ENCODE measurements at regions not wholly inside any gene's neighbourhood (a gene's known extent, or its start where the extent isn't known, plus 50 kb on each side); places are given as distances from the start of the nearest gene placed in this dataset.

DNA sequence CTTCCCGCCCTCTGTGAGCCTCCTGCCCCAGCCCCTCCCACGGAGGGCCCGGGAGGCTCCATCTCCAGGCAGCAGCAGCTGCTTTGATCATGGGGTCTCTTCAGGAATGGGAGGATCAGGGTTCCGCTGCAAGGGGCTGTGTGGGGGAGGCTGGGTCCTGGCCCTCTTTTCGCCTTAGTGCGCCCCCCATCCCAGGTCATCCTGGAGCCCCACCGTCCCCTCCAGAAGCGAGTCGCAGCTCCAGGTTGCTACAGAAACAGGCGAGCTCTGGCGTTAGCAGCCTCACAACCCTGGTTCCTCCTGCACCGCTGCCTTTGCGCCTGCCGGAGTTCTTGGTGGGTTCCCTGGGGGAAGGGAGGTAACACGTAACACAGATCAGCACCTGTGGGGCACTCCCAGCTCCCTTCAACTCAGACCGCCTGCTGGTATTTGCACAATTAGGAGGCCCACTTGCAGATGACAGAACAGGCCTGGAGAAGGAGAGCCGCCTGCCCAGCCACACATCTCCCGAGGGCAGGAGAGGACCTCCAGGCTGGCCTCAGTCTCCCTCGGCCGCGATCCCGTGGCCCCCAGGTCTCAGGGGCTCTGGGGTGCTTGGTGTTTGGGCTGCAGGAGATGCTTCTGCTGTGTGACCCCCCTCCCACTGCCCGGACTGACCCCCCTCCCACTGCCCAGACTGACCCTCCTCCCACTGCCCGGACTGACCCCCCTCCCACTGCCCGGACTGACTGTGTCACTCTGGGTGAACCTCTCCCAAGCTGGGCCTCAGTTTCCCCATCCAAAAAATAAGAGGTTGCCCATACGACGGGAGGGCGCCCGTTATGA is 64.2 kb upstream of the ADRA2C start:
- TF ChIP-seq POLR2A (IDR thresholded peaks at IDR 0.05), result no peak
- TF ChIP-seq, protein P1, sequence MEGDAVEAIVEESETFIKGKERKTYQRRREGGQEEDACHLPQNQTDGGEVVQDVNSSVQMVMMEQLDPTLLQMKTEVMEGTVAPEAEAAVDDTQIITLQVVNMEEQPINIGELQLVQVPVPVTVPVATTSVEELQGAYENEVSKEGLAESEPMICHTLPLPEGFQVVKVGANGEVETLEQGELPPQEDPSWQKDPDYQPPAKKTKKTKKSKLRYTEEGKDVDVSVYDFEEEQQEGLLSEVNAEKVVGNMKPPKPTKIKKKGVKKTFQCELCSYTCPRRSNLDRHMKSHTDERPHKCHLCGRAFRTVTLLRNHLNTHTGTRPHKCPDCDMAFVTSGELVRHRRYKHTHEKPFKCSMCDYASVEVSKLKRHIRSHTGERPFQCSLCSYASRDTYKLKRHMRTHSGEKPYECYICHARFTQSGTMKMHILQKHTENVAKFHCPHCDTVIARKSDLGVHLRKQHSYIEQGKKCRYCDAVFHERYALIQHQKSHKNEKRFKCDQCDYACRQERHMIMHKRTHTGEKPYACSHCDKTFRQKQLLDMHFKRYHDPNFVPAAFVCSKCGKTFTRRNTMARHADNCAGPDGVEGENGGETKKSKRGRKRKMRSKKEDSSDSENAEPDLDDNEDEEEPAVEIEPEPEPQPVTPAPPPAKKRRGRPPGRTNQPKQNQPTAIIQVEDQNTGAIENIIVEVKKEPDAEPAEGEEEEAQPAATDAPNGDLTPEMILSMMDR (IDR thresholded peaks at IDR 0.05), result no peak
